DND-41 (cell line): ENCODE measurements at regions not wholly inside any gene's neighbourhood (a gene's known extent, or its start where the extent isn't known, plus 50 kb on each side); places are given as distances from the start of the nearest gene placed in this dataset.
"Not testable (repeated sequence)": the region's sequence is repeated elsewhere in the genome, so short reads cannot be mapped to it uniquely, and the experiment has no call there.

ENCODE experiments used
- ATAC-seq: fragments of 200-7000 bp; cut with Tn5 transposase; 3 replicates; pipeline ENCODE4 v1.9.1; 2021; ENCODE audit warnings: low read depth; ENCODE audit not compliant: insufficient read depth
- DNase-seq: peaks from one replicate; pipeline ENCODE4 v3.0.0-alpha.2; 2020
- H2AFZ ChIP-seq: 2 replicates; pipeline ENCODE4 v1.6.0; 2012; ENCODE audit warnings: low read depth, low read length
- H3K27ac ChIP-seq: 2 replicates; pipeline ENCODE4 v1.5.1; 2012; ENCODE audit warnings: low read length, inconsistent platforms
- H3K27me3 ChIP-seq: fragments of 200-600 bp; sonication (generic); 2 replicates; pipeline ENCODE4 v1.6.0; 2012; ENCODE audit warnings: low read length, mild to moderate bottlenecking, inconsistent platforms; ENCODE audit not compliant: insufficient read depth, poor library complexity
- H3K36me3 ChIP-seq: 2 replicates; pipeline ENCODE4 v1.5.1; 2012; ENCODE audit warnings: low read length, inconsistent platforms; ENCODE audit not compliant: insufficient read depth
- H3K4me1 ChIP-seq: 2 replicates; pipeline ENCODE4 v1.5.1; 2012; ENCODE audit warnings: mild to moderate bottlenecking, low read length; ENCODE audit not compliant: insufficient read depth
- H3K4me2 ChIP-seq: 2 replicates; pipeline ENCODE4 v1.6.0; 2012; ENCODE audit warnings: mild to moderate bottlenecking, moderate library complexity, low read length, inconsistent platforms; ENCODE audit not compliant: insufficient read depth
- H3K4me3 ChIP-seq, 2 experiments: fragments of 200-600 bp in 1 of 2; shearing (Covaris generic) in 1 of 2; 2 replicates each; pipeline ENCODE4 v1.5.1; 2012 to 2016; ENCODE audit warnings: inconsistent platforms in 2 of 2, low read length in 2 of 2, mild to moderate bottlenecking in 2 of 2, low read depth in 1 of 2, moderate library complexity in 1 of 2
- H3K79me2 ChIP-seq: 2 replicates; pipeline ENCODE4 v1.6.0; 2012; ENCODE audit warnings: low read length, inconsistent platforms; ENCODE audit not compliant: insufficient read depth
- H3K9ac ChIP-seq: 2 replicates; pipeline ENCODE4 v1.6.0; 2012; ENCODE audit warnings: low read depth, mild to moderate bottlenecking, inconsistent platforms, low read length, moderate library complexity
- H3K9me3 ChIP-seq: 2 replicates; pipeline ENCODE4 v1.5.1; 2012; ENCODE audit warnings: low read length, moderate library complexity, mild to moderate bottlenecking, inconsistent platforms; ENCODE audit not compliant: insufficient read depth, severe bottlenecking
- H4K20me1 ChIP-seq: 2 replicates; pipeline ENCODE4 v1.6.0; 2012; ENCODE audit warnings: low read length; ENCODE audit not compliant: insufficient read depth
- EZH2 ChIP-seq: IDR thresholded peaks from 3 replicates; pipeline ENCODE4 v1.6.1; 2012; ENCODE audit warnings: borderline replicate concordance, low read depth, mild to moderate bottlenecking, moderate library complexity, low read length, inconsistent platforms; ENCODE audit not compliant: severe bottlenecking
- TF ChIP-seq, protein P1 (sequence below): IDR thresholded peaks from 2 replicates; pipeline ENCODE4 v1.5.1; 2012; ENCODE audit warnings: borderline replicate concordance, low read length, moderate library complexity, mild to moderate bottlenecking; ENCODE audit not compliant: poor library complexity, severe bottlenecking; ENCODE audit errors: extremely low read depth

DNA sequence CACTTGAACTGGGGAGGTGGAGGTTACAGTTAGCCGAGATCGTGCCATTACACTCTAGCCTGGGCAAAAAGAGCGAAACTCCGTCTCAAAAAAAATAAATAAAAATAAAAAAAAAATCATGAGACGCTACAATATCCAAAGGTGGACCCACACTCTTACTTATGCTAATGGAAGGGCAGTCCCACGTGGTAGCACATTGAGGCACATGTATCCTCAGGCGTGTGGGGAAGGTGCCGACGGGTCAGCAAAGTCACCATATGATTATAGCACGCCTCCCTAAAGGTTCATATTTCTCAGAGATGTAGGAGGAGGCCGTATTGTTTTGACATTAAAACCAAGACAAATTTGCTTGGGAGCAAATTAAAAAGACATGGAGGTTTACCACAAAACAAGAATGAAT lies 201.6 kb downstream of the LRRC70 start:
- ATAC-seq (no peak), DNase-seq (no peak)
- Histone ChIP-seq H3K9ac (no peak overlapping the region), H3K79me2 (no peaks in the 10 kb centered on the region), H3K27ac (no peak overlapping the region), H3K36me3 (no peaks in the 10 kb centered on the region), H3K9me3 (no peaks in the 10 kb centered on the region), H2AFZ (no peak overlapping the region), H3K4me2 (no peak overlapping the region), H3K4me1 (no peaks in the 10 kb centered on the region), H4K20me1 (no peaks in the 10 kb centered on the region), H3K4me3 (no peak overlapping the region), H3K27me3 (no peaks in the 10 kb centered on the region)
- TF ChIP-seq EZH2, result no peak
- TF ChIP-seq, protein P1, sequence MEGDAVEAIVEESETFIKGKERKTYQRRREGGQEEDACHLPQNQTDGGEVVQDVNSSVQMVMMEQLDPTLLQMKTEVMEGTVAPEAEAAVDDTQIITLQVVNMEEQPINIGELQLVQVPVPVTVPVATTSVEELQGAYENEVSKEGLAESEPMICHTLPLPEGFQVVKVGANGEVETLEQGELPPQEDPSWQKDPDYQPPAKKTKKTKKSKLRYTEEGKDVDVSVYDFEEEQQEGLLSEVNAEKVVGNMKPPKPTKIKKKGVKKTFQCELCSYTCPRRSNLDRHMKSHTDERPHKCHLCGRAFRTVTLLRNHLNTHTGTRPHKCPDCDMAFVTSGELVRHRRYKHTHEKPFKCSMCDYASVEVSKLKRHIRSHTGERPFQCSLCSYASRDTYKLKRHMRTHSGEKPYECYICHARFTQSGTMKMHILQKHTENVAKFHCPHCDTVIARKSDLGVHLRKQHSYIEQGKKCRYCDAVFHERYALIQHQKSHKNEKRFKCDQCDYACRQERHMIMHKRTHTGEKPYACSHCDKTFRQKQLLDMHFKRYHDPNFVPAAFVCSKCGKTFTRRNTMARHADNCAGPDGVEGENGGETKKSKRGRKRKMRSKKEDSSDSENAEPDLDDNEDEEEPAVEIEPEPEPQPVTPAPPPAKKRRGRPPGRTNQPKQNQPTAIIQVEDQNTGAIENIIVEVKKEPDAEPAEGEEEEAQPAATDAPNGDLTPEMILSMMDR, result no peak

DNA sequence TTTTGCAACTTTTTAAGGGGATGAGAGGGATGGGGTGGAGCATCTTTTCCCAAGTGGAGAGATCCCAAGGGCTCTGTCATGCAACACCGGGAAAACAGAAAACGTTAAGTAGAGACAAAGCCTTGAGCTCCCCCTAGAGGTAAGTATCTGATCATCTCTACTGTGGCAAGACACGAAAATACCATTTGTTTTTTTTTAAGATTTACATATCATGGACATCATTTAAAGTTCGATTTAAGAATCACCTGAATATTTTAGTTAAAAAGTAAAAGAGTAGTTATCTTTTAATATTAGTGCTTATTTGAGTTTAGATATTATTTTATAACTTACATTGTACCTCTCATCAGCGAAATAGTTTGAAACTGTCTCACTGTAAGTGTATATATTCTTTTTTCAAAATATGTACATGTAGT lies 200.4 kb downstream of the LRRC70 start:
- H2AFZ ChIP-seq, result peak overlapping the region; percentile 42; the same call in 1 of the 2 replicates
- H3K9me3 ChIP-seq, result no peaks in the 10 kb centered on the region
- H3K27ac ChIP-seq, result no peak overlapping the region
- H3K4me3 ChIP-seq, result no peak overlapping the region
- H3K4me1 ChIP-seq, result no peaks in the 10 kb centered on the region
- peak overlapping the region; percentile 22; the same call in 1 of the 2 replicates for H3K4me2 ChIP-seq
- TF ChIP-seq, protein P1, result peak; percentile 80
- no peak for TF ChIP-seq EZH2
- H3K79me2 ChIP-seq, result no peaks in the 10 kb centered on the region
- ATAC-seq, result peak; percentile 75; the same call in 2 of the 3 replicates
- H4K20me1 ChIP-seq, result no peaks in the 10 kb centered on the region
- no peak overlapping the region for H3K9ac ChIP-seq
- DNase-seq, result no peak
- H3K27me3 ChIP-seq, result no peaks in the 10 kb centered on the region
- no peaks in the 10 kb centered on the region for H3K36me3 ChIP-seq

DNA sequence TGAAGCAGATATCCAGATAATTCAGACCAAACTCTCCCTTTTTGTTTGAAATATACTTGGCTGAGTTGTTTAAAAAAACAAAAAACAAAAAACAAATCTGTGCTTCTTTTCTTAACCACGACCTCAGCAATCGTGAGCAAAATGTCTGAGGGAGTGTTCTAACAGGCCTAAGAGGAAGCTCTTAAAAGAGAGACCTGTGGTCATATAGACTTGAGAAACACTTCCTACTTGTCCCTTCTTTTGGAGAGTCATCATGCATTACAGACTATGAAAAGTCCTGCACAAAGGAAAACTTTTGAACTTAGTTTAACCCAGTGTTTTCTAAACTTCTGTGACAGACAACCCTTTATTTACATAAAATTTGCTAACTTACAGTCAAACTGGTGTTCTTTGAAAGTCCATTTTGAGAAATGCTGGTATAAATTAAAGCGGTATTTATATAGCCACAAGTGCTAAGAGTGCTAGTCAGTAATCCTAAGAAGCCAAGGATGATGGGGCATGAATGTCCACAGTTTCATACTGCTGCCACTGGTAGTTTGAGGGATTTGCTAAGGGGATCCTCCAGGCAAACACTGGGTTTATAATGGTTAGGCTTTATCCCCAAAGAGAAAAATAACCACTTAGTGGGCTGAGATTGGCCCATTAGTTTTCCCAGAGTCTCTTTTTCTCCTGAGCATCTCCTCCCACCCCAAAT lies 199.8 kb downstream of the LRRC70 start:
- ATAC-seq, result peak; percentile 19; the same call in 1 of the 3 replicates
- Histone ChIP-seq H3K4me2 (peak overlapping the region; percentile 22; the same call in 1 of the 2 replicates), H3K79me2 (no peaks in the 10 kb centered on the region), H3K9me3 (no peaks in the 10 kb centered on the region), H3K36me3 (no peaks in the 10 kb centered on the region), H2AFZ (peak overlapping the region; percentile 42; the same call in 1 of the 2 replicates), H4K20me1 (no peaks in the 10 kb centered on the region), H3K27ac (no peak overlapping the region), H3K27me3 (no peaks in the 10 kb centered on the region), H3K4me1 (no peaks in the 10 kb centered on the region), H3K4me3 (no peak overlapping the region), H3K9ac (no peak overlapping the region)
- DNase-seq, result no peak
- no peak for TF ChIP-seq EZH2
- TF ChIP-seq, protein P1, result no peak

DNA sequence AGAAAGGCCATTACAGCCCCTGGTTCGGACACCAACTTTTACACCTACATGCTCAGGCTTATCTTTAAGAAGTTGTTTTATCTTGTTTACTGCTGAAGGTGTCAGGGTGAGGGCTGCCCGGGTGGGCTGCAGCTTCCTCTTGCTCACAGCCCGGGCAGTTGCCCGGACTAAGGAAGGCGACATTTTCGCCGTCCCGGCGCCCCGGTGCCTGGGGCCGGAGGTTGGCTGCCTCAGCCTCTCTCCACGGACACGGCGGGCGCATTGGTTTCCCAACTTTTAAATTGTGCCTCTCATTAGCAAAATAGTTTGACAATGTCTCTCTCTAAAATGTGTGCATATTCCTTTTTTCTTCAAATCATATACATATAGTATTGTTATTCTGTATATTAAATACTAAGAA lies 198.5 kb downstream of the LRRC70 start:
- not testable (repeated sequence) for ATAC-seq, H3K27ac ChIP-seq, H3K79me2 ChIP-seq, H3K4me2 ChIP-seq, H3K4me3 ChIP-seq, H3K27me3 ChIP-seq, H3K4me1 ChIP-seq, H4K20me1 ChIP-seq, H3K9me3 ChIP-seq, H2AFZ ChIP-seq, DNase-seq, H3K9ac ChIP-seq, H3K36me3 ChIP-seq

DNA sequence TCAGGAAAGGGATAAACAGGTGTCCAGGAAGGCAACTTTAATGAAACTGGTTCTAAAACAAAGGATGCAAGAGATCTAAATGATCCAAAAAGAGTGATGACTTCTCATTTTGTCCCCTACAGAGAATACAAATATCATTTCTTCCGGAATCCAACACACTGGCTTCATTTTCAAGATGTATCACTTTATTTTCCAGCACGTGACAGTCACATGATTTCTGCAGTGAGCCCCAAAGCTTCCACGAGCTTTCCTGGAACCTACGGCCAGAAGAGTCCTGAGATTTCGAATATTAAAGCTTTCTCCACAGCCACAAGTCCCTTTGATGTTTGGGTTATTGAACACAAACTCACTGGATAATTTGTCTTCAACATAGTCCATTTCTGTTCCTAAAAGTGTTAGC lies 198.0 kb downstream of the LRRC70 start:
- not testable (repeated sequence) for H3K4me1 ChIP-seq, H3K4me2 ChIP-seq, H2AFZ ChIP-seq, H4K20me1 ChIP-seq, DNase-seq, H3K27ac ChIP-seq, H3K27me3 ChIP-seq, H3K9me3 ChIP-seq, H3K79me2 ChIP-seq, ATAC-seq, H3K36me3 ChIP-seq, H3K9ac ChIP-seq, H3K4me3 ChIP-seq
